Inflammatory macrophage (primary cell): ENCODE measurements at regions not wholly inside any gene's neighbourhood (a gene's known extent, or its start where the extent isn't known, plus 50 kb on each side); places are given as distances from the start of the nearest gene placed in this dataset.
A peak's percentile ranks its signal among the peaks of the same experiment; 100 is the strongest.
"Not testable (repeated sequence)": the region's sequence is repeated elsewhere in the genome, so short reads cannot be mapped to it uniquely, and the experiment has no call there.

Source experiments
- DNase-seq, 2 donors: peaks; one replicate each; pipeline ENCODE4 v3.0.0-alpha.2; 2020 to 2022

- no peak for DNase-seq
Measured at GRCh38 chr15:81814882-81815455, 230.8 kb downstream of the MEX3B start.

- no peak for DNase-seq
Measured at GRCh38 chr15:81813215-81813614, 232.6 kb downstream of the MEX3B start.

DNA sequence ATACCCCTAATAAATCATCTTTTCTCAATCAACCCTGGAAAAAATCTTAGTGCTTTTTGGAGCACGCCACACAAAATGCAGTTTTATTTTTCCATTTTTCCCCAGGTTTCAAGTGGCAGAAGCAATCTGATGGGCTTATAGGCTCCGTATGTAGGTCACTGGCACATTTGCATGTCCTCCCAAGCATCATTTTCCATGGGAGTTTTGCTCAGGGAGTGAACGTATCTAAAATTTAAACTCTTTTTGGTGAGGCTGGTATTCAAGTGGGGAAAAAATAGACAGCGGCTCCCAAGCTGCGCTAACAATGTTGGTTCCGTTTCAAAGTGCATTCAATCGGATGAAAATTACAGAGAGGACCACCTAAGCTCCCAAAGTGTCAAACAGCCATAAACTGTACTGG lies 233.4 kb downstream of the MEX3B start:
- no peak for DNase-seq

GRCh38 chr15:81811736-81812135 lies 234.1 kb downstream of the MEX3B start:
- no peak for DNase-seq

GRCh38 chr15:81809543-81809942 lies 236.3 kb downstream of the MEX3B start:
- DNase-seq, result peak; percentile 4 to 6

DNA sequence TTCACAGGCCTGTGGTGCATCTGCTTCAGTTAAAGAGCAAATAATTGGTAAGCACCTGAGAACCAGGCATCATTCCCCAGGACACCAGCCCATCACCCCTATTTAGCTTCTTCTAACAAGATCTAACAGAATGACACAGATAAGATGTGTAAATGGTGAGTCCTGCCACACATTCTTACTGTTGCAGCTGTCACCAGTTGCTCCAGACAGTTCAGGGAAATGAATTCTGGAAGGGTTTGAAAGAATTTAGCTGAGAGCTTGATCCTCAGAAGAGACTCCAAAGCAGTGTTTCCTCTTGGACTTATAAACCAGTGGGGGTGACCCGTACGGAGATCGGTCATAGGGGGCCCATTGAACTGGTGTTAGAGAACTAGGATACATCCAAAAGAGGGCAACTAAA lies 238.0 kb downstream of the MEX3B start:
- DNase-seq, result no peak

GRCh38 chr15:81807186-81807585 lies 238.6 kb downstream of the MEX3B start:
- no peak for DNase-seq

DNA sequence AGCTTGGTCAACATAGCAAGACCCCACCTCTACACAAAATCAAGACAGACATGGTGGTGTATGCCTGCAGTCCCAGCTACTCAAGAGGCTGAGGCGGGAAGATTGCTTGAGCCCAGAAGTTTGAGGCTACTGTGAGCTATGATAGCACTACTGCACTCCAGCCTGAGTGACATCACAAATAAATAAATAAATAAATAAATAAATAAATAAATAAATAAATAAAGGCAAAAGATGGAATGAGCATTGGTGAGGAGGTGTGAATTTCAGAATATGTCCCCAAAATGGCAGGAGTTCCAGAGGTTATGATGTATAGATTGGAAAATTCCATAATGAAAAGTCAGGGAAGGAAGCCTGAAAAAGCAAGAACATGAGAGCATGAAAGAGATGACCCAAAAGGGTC lies 249.9 kb downstream of the MEX3B start:
- DNase-seq, result no peak

GRCh38 chr15:81792646-81793045 lies 253.2 kb downstream of the MEX3B start:
- no peak for DNase-seq

DNA sequence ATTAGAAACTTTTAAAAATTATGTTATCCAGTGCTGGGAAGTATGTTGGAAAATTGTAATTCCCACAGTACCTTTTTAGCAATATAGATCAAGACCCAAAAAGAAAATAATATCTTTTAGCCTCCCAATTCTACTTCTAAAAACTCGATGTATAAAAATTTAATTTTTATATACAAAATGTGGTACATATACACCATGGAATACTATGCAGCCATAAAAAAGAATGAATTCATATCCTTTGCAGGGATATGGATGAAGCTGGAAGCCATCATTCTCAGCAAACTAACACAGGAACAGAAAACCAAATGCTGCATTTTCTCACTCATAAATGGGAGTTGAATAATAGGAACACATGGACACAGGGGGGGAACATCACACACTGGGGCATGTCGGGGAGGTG lies 254.5 kb downstream of the MEX3B start:
- not testable (repeated sequence) for DNase-seq

GRCh38 chr15:81789403-81789802 lies 256.4 kb downstream of the MEX3B start:
- DNase-seq, result no peak

DNA sequence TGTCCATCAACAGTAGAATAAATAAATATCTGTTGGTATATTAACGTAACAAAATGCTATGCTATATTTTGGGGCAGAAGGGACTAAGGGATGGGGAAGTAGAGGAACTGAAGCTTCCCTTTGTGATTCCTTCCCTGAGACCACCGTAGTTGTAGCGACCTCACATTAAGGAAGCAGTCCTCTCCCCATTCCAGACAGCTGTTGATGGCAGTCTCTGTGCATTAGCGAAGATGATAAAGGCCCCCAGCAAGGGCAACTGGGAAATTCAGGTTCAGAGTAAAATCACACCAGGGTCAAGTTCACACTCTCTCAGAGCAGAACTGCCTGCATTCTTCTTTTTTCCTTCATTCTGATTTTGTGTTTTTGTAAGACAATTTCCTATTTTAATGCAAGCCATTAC lies 259.0 kb downstream of the MEX3B start:
- no peak for DNase-seq

- DNase-seq, result no peak
Measured at GRCh38 chr15:81785679-81786078, 260.1 kb downstream of the MEX3B start.

- DNase-seq, result no peak
Measured at GRCh38 chr15:81785181-81785580, 260.6 kb downstream of the MEX3B start.

- no peak for DNase-seq
Measured at GRCh38 chr15:81784751-81785150, 261.1 kb downstream of the MEX3B start.

- DNase-seq, result no peak
Measured at GRCh38 chr15:81783586-81783985, 262.2 kb downstream of the MEX3B start.

DNA sequence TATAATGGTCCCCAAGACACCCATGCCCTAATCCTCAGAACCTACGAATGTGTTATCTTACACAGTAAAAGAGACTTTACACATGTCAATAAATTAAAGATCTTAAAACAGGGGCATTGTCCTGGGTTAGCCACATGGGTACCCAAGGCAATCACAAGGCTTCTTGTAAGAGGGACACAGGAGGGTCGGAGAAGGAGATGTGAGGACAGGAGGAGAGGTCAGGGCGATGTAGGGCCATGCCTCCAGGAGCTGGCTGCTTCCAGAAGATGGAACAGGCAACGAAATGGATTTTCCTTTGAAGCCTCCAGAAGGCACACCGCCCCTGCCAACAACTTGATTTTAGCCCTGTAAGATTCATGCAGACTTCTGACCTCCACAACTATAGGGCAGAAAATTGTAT lies 262.7 kb downstream of the MEX3B start:
- no peak for DNase-seq

- no peak for DNase-seq
Measured at GRCh38 chr15:81781395-81781794, 264.4 kb downstream of the MEX3B start.

- DNase-seq, result no peak
Measured at GRCh38 chr15:81780966-81781365, 264.9 kb downstream of the MEX3B start.

GRCh38 chr15:81779181-81779580 lies 266.6 kb downstream of the MEX3B start:
- DNase-seq, result no peak

GRCh38 chr15:81777546-81777945 lies 268.3 kb downstream of the MEX3B start:
- DNase-seq, result no peak

DNA sequence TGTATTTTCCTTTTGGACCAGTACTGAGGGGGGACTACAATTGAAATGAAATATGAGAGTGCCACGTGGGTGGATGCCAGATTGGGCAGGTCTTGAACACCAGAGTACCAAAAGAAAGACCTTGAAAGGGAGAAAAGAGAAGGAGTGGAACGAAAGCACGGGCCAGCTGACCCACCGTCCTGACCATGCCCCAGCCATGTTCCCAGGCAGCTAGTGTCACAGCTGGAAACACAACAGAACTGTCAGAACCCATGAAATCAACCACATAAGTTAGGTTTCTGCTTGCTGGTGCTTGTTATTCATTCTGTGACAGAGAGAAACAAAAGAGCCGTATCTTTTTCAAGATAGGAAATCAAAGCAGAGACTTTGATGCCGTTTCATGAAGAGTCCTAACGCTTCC lies 268.8 kb downstream of the MEX3B start:
- no peak for DNase-seq

DNA sequence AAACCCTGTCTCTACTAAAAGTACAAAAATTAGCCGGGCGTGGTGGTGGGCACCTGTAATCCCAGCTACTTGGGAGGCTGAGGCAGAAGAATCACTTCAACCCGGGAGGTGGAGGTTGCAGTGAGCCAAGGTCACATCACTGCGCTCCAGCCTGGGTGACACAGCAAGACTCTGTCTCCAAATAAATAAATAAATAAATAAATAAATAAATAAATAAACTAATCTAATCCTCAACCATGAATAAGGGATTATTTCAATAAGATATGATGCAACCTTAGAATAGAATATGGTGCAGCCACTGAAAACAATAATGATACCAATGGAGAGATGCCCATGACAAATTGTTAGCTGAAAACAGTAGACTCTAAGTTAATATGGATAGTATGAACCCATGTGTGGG lies 270.0 kb downstream of the MEX3B start:
- not testable (repeated sequence) for DNase-seq

GRCh38 chr15:81774309-81774708 lies 271.5 kb downstream of the MEX3B start:
- no peak for DNase-seq

- no peak for DNase-seq
Measured at GRCh38 chr15:81768773-81769172, 277.0 kb downstream of the MEX3B start.
